ENCODE measurements at regions not wholly inside any gene's neighbourhood (a gene's known extent, or its start where the extent isn't known, plus 50 kb on each side); places are given as distances from the start of the nearest gene placed in this dataset.

DNA sequence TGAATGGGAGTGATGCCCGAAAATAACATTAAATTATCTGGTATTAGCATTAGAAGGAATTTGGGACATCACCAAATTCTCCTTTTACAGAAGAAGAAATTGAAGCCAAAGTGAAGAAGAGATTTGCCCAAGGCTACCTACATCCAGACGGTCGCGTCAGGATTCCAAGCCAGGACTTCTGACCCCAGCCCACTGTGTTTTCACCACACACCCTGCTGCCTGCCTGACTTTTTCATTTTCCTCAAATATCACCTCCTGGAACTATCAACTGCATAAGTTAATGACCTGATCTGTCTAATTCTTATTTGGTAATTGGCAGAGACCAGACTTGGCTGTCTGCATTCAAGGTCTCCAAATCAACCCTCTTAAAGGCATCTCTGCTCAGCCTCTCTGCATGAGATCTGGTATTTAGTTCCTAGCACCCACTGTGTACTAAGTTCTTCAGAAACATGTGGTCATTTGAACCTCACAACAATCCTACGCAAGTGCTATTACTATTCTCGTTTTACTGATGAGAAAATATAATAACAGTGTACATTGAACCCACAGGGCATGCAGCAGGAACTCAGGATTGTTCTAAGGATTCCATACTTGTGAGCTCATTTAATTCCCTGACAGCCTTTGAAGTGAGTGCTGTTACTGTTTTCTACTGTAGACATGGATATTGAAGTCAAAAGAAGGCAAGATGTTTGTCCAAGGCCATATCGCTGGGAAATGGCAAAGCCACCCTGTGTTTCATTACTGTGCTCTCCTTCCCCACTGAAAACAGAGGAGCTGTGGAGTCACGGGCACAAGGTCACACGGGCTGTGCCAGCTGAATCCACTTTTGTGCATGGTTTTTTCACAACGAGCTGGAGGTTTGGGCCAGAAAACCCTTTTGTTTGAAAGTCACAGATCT, 195.2 kb upstream of the C1QTNF7 start:
- DNase-seq = no peak

DNA sequence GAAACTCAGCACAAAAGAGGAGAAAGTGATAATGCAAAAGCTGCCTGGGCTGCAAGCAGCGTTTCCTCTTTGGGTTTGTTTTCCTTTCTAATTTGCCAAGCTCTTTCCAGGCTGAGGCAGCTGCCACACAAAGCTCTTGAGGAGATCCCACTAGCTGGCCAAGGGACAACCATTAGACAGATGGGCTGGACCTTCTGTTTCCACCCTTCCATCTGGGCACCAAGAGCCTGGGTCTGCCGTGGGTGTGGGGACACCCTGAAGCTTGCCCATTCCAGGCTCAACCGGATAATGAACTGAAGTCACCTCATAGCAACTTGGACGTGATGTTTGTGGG, 194.6 kb upstream of the C1QTNF7 start:
- peak in 1 of 2 experiments; percentile 8 for DNase-seq

DNA sequence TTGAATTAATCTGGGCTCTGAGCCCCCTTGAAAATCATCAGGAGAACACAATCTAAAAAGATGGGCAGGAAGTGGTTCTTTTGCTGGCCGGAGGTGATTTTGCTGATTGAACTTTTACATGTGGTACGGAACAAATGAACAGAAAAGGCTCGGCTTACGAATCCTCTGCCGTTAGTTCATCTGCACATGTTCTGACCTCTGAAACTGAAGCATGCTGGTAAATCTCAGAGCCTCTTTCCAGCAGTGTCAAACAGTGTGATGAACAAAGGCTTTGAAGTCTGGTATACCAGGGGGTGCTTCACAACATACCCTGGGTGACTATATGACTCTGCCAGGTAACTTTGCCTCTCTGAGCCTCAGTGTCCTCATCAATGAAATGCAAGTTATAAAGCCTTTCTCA, 194.2 kb upstream of the C1QTNF7 start:
- no peak for DNase-seq

DNA sequence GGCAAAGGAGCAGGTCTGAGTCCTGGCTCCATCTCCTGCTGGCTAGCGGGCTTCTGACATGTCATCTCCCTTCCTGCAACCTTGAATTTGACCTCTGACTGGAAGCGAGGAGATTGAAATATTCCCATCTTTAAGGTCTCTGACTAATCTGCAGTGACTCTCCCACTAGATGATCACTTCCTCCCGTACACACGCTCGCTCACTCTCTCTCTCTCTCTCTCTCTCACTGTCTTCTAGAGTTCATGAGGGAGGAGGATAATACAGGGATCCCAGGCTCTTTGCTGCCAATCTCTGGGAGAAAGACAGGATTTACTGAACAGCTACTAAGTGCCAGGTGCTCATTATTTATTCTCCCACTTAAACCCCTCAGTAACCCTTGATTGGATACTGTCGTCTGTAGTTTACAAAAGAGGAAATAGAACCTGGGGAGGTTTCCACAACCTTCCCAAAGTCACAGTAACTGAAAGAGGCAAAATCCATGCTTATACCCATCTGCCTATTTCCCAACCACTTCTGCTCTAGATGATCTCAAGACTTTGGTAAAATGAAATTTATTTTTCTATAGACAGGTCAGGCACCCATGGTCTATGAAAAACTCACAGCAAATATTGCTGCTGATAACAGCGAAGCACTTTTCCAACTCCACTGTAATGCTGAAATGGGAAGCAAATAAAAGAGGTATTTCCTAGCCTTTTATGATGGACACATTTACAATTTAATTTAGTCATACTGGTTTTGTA, 193.5 kb upstream of the C1QTNF7 start:
- DNase-seq = no peak

DNA sequence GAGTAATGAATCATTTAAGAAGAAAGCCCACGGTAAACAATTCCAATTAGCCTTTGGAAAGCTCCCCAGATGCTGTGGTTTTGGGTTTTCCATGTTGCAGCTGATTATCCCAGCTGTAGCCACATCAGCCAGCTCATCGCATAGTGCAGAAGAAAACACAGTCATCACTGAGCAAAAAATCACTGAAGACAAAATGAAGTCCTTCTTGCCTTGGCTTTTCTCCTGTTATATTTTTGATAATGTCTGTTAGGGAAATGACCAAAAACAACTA, 193.0 kb upstream of the C1QTNF7 start:
- DNase-seq = no peak

DNA sequence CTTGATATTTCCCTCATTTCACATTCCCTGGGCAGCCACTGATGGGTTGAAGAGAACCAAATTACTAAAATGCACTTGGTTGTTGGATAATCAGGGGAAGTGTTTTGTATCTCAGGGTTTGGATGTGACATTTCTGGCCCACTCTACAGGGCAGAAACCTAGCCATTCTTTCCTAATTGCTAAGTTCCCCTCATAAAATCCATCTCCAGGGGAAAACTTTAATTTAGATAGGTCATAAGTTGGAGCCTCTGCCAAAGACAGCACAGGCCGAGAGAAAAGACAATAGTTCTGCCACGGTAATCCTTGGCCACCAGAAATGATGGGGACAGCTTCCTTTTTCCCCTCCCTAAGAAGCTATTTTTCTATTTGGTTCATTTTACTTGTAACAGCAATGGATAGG, 192.7 kb upstream of the C1QTNF7 start:
- DNase-seq = no peak

DNA sequence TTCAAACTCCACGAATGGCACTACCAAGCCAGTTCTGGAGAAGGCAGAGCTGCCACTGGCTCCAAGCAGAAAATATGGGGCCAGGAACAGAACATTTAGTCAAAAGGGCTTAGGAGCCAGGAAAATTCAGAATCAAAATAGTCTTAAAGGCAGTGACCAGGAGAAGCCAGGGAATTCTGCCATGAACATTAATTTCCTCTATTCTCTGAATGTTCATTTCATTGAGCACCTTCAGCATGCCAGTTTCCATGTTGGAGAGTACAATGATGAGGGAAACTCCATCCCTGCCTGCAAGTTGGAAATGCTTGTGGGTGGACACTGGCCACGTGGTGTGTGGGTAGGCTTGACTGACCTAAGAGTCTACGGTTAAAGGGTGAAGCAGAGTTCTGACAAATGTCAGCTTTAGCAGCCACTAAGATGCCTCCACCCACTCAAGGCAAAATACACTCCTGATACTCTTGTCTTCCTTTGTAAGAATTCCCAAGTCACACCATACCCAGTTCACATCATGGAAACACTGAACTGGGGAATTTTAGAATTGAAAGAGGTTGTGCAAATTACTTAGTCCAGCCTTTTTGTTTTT, 190.1 kb upstream of the C1QTNF7 start:
- DNase-seq = no peak

DNA sequence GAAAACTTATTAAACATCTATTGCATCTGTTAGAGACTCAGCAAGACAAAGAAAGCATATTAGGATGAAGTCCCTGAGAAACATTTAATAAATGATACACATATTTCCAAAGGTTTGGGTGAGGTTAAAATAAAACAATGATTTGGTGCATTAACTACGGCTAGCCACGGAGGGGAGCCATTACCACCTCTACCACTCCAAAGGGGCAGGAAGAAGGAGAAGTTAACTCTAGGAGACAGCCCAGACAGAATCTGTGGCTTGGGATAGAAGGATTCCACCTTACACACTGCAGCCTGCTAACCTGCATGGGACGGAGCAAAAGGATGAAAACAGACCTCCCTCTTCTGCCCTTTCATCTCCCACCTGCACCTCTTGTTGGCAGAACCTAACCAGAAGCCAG, 189.1 kb upstream of the C1QTNF7 start:
- no peak for DNase-seq

DNA sequence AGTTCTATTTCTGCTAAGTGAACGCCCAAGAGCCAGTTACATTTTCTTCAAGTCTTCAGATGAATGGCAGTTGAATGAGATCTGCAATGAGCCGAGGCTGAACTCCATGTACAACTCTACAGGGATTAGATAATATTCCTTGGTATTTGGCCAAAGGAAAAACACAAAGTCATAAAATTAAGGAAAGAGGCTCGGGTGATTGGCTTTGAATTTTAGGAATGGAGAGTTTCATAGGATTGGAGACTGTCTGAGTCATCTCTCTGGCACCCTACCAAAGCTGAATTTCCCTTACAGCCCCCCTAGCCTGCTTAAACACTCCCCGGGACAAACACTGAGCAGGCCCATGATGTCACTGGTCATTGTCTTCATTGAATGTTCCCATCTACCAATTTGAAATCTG, 188.0 kb upstream of the C1QTNF7 start:
- no peak for DNase-seq

DNA sequence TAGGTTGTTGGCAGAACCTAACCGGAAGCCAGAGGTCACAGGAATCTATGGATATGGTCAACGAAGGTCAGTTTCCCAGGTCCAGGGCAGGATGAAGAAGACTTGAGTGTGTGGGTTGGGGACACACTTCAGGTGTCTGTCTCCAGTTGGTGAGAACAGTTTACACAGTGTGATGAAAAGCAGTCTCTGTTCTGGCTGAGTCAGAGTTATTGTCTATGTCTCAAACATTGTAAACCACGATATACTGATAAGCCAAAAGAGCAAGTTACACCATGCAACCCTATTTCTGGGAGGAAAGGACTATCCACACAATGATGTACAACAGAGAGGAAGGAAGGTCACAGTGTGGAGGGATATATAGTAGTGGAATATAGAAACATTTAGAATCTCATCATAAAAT, 187.1 kb upstream of the C1QTNF7 start:
- no peak for DNase-seq

DNA sequence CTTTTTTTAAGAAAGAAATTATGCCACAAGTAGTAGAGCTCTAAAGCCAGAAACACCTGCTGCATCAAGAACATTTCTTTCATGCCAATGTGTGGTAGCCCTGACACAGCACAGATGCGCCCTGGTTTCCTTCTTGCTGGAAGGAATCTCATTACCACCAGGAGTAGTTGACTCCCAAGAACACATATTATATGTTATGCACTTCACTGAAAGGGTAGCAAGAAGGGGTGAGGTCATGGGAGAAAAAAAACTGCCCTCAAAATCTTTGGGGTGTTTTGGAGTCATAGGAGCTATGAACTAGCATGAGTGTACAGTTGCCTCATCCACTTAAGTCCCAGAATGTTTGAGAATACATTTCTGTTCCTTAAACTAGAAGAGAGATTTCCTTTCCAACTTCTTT, 185.8 kb upstream of the C1QTNF7 start:
- no peak for DNase-seq

DNA sequence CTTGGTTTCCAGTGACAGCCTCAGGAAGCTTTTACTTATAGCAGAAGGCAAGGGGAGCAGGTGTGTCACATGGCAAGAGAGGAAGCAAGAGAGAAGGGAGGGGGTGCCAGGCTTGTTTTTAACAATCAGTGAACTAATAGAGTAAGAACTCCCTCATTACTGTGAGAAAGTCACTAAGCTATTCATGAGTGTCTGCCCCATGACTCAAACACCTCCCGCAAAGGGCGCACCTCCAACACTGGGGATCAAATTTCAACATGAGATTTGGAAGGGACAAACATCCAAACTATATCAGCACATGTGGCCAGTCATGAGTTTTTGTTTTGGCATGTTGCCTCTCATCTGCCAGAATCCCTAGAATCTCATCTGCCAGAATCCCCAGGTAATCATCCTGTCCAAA, 183.5 kb upstream of the C1QTNF7 start:
- DNase-seq = no peak

DNA sequence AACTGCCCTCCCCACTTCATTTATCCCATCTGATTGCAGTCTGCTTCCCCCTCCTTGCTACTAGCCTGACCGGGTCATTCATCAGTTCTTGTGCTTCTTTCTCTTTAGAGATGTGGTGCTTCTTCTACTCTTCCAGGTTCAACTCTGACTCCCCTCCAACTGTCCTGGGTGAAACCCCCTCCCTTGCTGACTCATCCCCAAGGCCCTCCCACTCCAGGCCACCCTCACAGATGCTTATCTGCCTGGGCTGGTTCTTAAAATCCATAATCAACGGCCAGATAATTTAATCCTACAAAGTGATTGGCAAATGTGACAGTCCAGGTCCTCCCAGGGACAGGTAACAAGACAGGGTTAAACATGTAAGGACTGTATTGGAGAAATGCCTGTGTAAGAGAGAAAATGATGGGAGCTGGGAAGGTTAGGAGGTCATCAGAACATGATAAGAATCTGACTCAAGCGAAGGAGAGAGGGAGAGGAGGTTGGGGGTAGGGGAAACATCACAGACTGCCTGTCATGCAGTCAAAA, 182.8 kb upstream of the C1QTNF7 start:
- no peak for DNase-seq

DNA sequence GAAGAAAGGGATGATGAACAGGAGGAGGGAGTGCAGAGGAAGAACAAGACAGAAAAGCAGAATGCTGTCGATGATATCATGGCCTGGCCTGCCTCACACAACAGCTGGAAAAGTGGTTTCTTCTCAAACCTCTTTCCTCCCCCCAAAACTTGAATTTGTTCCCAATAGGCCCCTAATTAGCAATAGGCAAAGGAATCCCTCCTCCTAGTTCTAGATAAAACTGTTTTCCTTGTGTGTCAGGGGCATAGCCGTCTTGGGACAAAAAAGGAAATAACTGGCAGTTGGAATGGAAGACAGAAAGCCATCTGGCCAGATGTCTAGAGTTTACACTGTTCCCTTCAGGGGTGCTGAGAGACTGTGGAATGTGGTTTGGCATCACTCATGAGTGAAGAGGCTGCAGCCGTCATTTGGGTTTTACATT, 177.8 kb upstream of the C1QTNF7 start:
- DNase-seq = no peak

DNA sequence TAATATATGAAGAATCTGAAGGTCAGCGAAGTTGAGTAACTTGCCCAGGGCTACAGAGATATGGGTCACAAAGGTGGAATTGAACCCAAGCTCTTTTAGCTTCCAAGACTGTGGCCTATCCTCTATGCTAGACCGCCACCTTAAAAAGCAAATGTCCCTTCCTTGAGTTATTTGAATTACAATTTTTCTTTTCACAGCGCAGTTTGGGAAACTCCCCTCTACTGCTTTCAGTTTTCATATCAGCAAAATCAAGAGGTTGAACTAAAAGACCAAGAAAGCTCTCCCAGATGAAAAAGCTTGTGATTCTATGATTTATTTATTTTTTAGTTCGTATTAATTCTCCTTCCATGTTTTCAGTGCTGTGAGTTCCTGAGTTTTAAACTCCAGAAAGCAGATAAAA, 174.5 kb upstream of the C1QTNF7 start:
- no peak for DNase-seq

DNA sequence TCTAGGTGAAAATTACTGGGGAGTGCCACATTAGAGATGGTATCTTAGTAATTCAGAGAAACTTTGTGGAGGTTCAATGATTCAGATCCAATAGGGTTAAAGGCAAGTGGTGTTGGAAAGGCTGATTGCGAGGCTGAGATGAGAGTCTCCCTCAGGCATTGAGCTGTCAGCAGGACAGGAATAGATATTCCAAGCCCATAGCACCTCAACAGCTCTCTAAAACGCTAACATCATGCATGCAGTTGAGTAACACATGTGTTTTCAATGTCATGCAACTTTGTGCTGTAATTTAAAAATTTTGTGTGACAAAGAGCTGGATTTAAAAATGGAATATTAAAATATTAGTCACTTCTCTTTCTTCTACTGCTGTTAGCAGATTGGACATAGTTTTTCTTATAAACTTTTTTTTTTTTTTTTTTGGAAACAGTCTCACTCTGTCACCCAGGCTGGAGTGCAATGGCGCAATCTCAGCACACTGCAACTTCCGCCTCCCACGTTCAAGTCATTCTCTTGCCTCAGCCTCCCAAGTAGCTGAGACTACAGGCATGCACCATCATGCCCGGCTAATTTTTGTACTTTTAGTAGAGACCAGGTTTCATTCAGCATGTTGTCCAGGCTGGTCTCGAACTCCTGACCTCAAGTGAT, 173.5 kb upstream of the C1QTNF7 start:
- no peak for DNase-seq

DNA sequence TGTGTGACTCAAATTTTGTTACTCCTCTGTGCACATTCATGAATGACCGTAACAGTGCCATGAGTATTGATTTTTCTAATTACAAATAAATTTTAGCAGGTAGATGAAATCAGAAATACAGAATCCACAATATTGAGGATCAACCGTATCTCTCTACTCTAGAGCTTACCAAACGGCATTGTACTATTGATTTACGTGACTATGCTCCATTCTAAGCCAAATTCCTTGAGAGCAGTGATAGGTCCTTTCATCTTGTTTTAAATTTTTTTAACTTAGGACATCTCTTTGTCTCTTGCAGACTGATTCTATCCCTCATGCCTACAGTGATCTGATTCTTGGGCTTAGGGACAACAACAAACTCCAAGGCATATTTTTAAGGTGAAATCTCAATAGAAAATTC, 172.3 kb upstream of the C1QTNF7 start:
- DNase-seq = no peak

DNA sequence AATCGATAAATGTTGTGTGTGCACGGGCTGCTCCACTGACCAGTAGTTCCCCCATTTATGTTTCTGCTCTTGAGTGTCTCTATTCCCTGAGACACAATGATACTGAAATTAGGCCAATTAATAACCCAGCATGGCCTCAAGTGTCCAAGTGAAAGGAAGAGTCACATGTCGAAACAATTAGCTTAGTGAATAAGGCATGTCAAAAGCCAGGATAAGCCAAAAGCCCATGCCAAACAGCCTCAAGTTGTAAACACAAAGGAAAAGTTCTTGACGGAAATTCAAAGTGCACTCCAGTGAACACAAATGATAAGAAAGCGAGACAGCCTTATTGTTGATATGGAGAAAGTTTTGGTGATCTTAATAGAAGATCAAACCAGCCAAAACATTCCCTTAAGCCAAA, 167.1 kb upstream of the C1QTNF7 start:
- no peak for DNase-seq

DNA sequence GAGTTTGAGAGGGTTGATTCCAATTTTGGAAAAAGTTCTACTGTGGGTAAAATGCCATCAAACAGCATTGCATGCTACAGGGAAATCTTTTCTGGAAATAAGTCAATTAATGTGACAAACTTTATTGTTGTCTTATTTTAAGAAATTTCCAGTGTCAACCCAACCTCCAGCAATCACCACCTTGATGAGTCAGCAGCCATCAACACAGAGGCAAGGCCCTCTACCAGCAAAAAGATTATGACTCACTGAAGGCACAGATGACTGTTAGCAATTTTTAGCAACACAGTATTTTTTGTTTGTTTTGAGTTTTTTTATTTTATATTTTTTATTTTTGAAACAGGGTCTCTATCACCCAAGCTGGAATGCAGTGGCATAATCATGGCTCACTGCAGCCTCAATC, 165.4 kb upstream of the C1QTNF7 start:
- DNase-seq = no peak

DNA sequence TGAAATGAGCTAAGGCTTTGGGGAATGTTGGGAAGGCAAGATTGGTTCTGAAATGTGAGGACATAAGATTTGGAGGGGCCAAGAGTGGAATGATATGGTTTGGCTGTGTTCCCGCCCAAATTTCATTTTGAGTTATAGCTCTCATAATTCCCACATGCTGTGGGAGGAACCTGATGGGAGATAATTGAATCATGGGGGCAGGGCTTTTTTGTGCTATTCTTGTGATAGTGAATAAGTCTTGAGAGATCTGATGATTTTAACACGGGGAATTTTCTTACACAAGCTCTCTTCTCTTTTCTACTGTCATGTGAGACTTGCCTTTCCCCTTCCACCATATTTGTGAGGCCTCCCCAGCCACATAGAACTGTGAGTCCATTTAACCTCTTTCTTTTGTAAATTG, 157.6 kb upstream of the C1QTNF7 start:
- DNase-seq = no peak

DNA sequence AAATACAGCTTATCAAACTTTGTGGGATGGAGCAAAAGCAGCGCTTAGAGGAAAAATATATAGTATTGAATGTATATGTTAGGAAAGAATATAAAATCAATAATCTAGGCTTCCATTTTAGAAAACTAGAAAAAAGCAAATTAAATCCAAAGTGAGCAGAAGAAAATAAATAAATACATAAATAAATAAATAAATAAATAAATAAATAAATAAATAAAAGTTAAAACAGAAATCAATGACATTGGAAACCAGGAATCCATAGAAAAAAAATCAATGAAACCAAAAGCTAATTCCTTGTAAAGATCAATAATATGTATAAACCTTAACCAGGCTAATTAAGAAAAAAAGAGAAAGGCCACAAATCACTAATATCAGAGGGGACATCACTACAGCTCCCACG, 141.8 kb upstream of the C1QTNF7 start:
- DNase-seq = no peak

DNA sequence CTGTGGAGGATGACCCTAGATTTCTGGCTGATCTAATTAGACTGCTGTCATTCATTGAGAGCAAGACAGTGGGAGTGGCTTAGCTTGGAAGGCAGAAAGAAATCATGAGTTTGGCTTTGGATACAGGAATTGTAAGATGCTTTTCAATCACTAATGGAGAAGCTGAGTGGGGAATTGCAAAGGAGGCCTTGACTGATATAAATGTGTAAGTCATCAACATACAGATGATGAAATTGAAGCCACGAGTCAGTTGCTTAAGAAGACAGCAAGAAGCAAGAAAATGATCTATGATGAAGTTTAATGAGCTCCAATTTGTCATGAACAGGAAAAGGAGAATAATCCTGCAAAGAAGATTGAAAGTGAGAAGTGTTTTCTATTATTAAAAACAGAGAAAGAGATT, 136.7 kb upstream of the C1QTNF7 start:
- DNase-seq = no peak

DNA sequence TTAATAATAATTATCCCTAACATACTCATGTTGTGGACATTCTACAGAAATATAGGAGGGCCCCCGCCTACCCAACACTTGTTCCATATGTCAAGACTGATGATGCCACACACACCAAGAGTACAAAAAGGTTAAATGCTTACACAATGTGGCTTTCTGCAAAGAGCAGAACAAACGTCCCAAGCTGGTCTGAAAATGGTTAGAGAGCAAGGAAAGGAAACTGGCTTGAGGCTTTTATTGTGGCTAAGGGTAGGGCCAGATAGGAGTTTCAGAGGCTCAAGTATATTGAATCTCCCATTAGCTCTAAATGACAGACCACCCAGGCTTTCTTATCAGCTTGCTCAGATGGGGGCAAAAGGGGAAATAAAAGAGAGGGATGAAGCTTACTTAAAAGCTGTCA, 134.1 kb upstream of the C1QTNF7 start:
- no peak for DNase-seq

DNA sequence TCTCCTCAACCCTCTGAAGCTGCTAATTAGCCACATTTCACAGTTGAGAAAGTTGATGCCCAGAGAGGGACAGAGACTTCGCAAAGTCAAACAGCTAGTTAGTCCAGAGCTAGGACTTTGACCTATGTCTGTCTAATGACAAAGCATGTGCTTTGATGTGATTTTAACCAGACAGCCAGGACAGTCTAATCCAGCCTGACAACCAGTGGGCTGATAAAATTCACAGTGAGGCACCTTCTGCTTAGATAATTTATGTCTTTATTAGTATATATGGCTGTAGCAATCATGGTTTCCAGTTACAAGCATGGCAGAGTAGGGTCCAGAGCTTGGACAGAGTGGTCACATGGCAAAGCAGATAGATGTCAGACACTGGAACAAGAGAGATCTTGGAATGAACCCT, 133.6 kb upstream of the C1QTNF7 start:
- DNase-seq = no peak
